DMS153 treated with DMSO at 0.1 percent for 48 hours (cell line): ENCODE measurements at regions not wholly inside any gene's neighbourhood (a gene's known extent, or its start where the extent isn't known, plus 50 kb on each side); places are given as distances from the start of the nearest gene placed in this dataset.
"Not testable (repeated sequence)": the region's sequence is repeated elsewhere in the genome, so short reads cannot be mapped to it uniquely, and the experiment has no call there.

ENCODE experiments used
- DNase-seq: peaks from one replicate; lab custom pipeline; 2025; ENCODE audit not compliant: unreplicated experiment; lab: John Stamatoyannopoulos, UW

- no peak for DNase-seq
Measured at GRCh38 chr1:222865718-222866117, 50.9 kb downstream of the DISP1 start.

- no peak for DNase-seq
Measured at GRCh38 chr1:222867316-222867715, 52.5 kb downstream of the DISP1 start.

- DNase-seq = no peak
Measured at GRCh38 chr1:222876182-222876581, 61.3 kb downstream of the DISP1 start.

GRCh38 chr1:222877854-222878253, 63.0 kb downstream of the DISP1 start:
- DNase-seq = no peak

- no peak for DNase-seq
Measured at GRCh38 chr1:222880587-222880986, 65.7 kb downstream of the DISP1 start.

- no peak for DNase-seq
Measured at GRCh38 chr1:222886194-222886854, 71.5 kb downstream of the DISP1 start.

- no peak for DNase-seq
Measured at GRCh38 chr1:222886878-222887351, 72.1 kb downstream of the DISP1 start.

GRCh38 chr1:222889440-222889839, 74.6 kb downstream of the DISP1 start:
- no peak for DNase-seq

- no peak for DNase-seq
Measured at GRCh38 chr1:222890716-222891115, 75.9 kb downstream of the DISP1 start.

- no peak for DNase-seq
Measured at GRCh38 chr1:222891578-222891977, 76.7 kb downstream of the DISP1 start.

- DNase-seq = no peak
Measured at GRCh38 chr1:222892137-222892769, 77.4 kb downstream of the DISP1 start.

GRCh38 chr1:222893255-222893654, 78.4 kb downstream of the DISP1 start:
- no peak for DNase-seq

GRCh38 chr1:222894331-222894730, 79.5 kb downstream of the DISP1 start:
- no peak for DNase-seq

GRCh38 chr1:222896630-222897526, 82.0 kb downstream of the DISP1 start:
- DNase-seq = no peak

GRCh38 chr1:222897527-222898190, 82.8 kb downstream of the DISP1 start:
- no peak for DNase-seq

GRCh38 chr1:222898191-222898527, 83.3 kb downstream of the DISP1 start:
- no peak for DNase-seq

- no peak for DNase-seq
Measured at GRCh38 chr1:222899471-222899870, 84.6 kb downstream of the DISP1 start.

GRCh38 chr1:222904451-222904850, 89.6 kb downstream of the DISP1 start:
- DNase-seq = no peak

GRCh38 chr1:222905151-222905550, 90.3 kb downstream of the DISP1 start:
- no peak for DNase-seq

GRCh38 chr1:222906271-222906739, 91.5 kb downstream of the DISP1 start:
- DNase-seq = not testable (repeated sequence)

GRCh38 chr1:222909586-222909985, 94.7 kb downstream of the DISP1 start:
- no peak for DNase-seq
